B cell (primary cell): ENCODE measurements at regions not wholly inside any gene's neighbourhood (a gene's known extent, or its start where the extent isn't known, plus 50 kb on each side); places are given as distances from the start of the nearest gene placed in this dataset.

Experiments used
- ATAC-seq: fragments of 200-7000 bp; cut with Tn5 transposase; one replicate; pipeline ENCODE4 v1.10.0; 2021; ENCODE audit warnings: low read depth, mild to moderate bottlenecking, moderate number of reproducible peaks, moderate library complexity
- CTCF ChIA-PET: fragments of 350-600 bp; sonication (Branson Sonifier 250); formaldehyde crosslinking; loops from one replicate; lab custom pipeline; 2021; ENCODE audit warnings: antibody characterized with exemption, inconsistent platforms; lab: Charles Lee
- POLR2A ChIA-PET: fragments of 350-600 bp; sonication (Branson Sonifier 250); formaldehyde crosslinking; loops from one replicate; lab custom pipeline; 2021; ENCODE audit warnings: antibody characterized with exemption; lab: Charles Lee
- DNase-seq: peaks from one replicate; pipeline ENCODE4 v3.0.0; 2013
- H2AFZ ChIP-seq: 2 replicates; pipeline ENCODE4 v1.6.1; 2012; ENCODE audit warnings: mild to moderate bottlenecking, low read depth, low read length; ENCODE audit not compliant: insufficient read depth, poor library complexity, severe bottlenecking
- H3K27ac ChIP-seq, 2 donors: 1 replicate in 1 of 2; 2 replicates in 1 of 2; pipeline ENCODE4 v1.5.1; 2012 to 2013; ENCODE audit warnings: low read length in 2 of 2, mild to moderate bottlenecking in 2 of 2, moderate library complexity in 1 of 2
- H3K27me3 ChIP-seq, 4 experiments: fragments of 200-600 bp in 1 of 4; sonication (generic) in 1 of 4; replicated peaks in 1 of 4; 1 replicate in 2 of 4; 2 replicates in 2 of 4; pipeline versions ENCODE4 v1.6.1 to v1.7.0; 2013 to 2016; ENCODE audit warnings: low read length in 3 of 4, mild to moderate bottlenecking in 2 of 4, mixed read lengths in 1 of 4, moderate library complexity in 1 of 4; ENCODE audit not compliant: insufficient read depth in 4 of 4, control insufficient read depth in 3 of 4; ENCODE audit errors: control extremely low read depth in 1 of 4
- H3K36me3 ChIP-seq, 2 experiments: replicated peaks in 1 of 2; 1 replicate in 1 of 2; 2 replicates in 1 of 2; pipeline versions ENCODE4 v1.6.1 to v1.7.1; 2013; ENCODE audit warnings: low read length in 1 of 2; ENCODE audit not compliant: insufficient read depth in 2 of 2, control insufficient read depth in 1 of 2; ENCODE audit errors: control extremely low read depth in 1 of 2, extremely low read depth in 1 of 2
- H3K4me1 ChIP-seq, 2 donors: fragments of 200-600 bp in 1 of 2; sonication (generic) in 1 of 2; 1 replicate in 1 of 2; 2 replicates in 1 of 2; pipeline versions ENCODE4 v1.5.1 to v1.6.1; 2013 to 2017; ENCODE audit warnings: low read length in 2 of 2; ENCODE audit not compliant: control insufficient read depth in 2 of 2, insufficient read depth in 2 of 2
- H3K4me2 ChIP-seq: replicated peaks from 2 replicates; pipeline ENCODE3; 2012; ENCODE audit warnings: mild to moderate bottlenecking, low read depth, low read length; ENCODE audit not compliant: poor library complexity, severe bottlenecking
- H3K4me3 ChIP-seq, 5 experiments: fragments of 200-600 bp in 1 of 5; sonication (generic) in 1 of 5; 1 replicate in 3 of 5; 2 replicates in 2 of 5; pipeline versions ENCODE4 v1.5.1 to v1.7.0; 2011 to 2016; ENCODE audit warnings: low read length in 4 of 5, mild to moderate bottlenecking in 4 of 5, low read depth in 2 of 5, control low read depth in 1 of 5, moderate library complexity in 1 of 5; ENCODE audit not compliant: insufficient read depth in 1 of 5; ENCODE audit errors: control extremely low read depth in 1 of 5, extremely low read depth in 1 of 5
- H3K79me2 ChIP-seq: fragments of 200-600 bp; sonication (generic); one replicate; pipeline ENCODE4 v1.6.0; 2016; ENCODE audit warnings: low read length; ENCODE audit not compliant: control insufficient read depth, insufficient read depth
- H3K9ac ChIP-seq: fragments of 200-600 bp; sonication (generic); 2 replicates; pipeline ENCODE4 v1.6.1; 2017; ENCODE audit warnings: mild to moderate bottlenecking, low read length, moderate library complexity
- H3K9me3 ChIP-seq, 3 donors: one replicate each; pipeline versions ENCODE4 v1.6.1 to v1.7.1; 2013; ENCODE audit warnings: low read length in 2 of 3; ENCODE audit not compliant: control insufficient read depth in 2 of 3, insufficient read depth in 1 of 3; ENCODE audit errors: control extremely low read depth in 1 of 3
- H4K20me1 ChIP-seq: 2 replicates; pipeline ENCODE4 v1.6.0; 2012; ENCODE audit warnings: mild to moderate bottlenecking, low read length; ENCODE audit not compliant: insufficient read depth, control insufficient read depth, poor library complexity, severe bottlenecking
- H3K27ac Mint-ChIP-seq: one replicate; pipeline ENCODE4 v1.8.0; 2021; ENCODE audit warnings: mixed read lengths
- H3K27me3 Mint-ChIP-seq: one replicate; pipeline ENCODE4 v1.8.0; 2021; ENCODE audit warnings: mixed read lengths
- H3K4me1 Mint-ChIP-seq: one replicate; pipeline ENCODE4 v1.8.0; 2021; ENCODE audit warnings: mixed read lengths
- H3K4me3 Mint-ChIP-seq: one replicate; pipeline ENCODE4 v1.8.0; 2021; ENCODE audit warnings: mixed read lengths
- H3K9me3 Mint-ChIP-seq: one replicate; pipeline ENCODE4 v1.8.0; 2022; ENCODE audit warnings: mixed read lengths; ENCODE audit not compliant: insufficient read depth
- EZH2 ChIP-seq: IDR thresholded peaks from 2 replicates; pipeline ENCODE4 v1.6.1; 2012; ENCODE audit warnings: borderline replicate concordance, low read depth, mild to moderate bottlenecking, moderate library complexity, low read length; ENCODE audit not compliant: insufficient read depth, poor library complexity, severe bottlenecking
- WGBS: methylation state at CpG from one replicate; pipeline ENCODE4 v1.1.5; 2013; ENCODE audit warnings: missing lambda C conversion rate; ENCODE audit not compliant: insufficient coverage; 5-methylcytosine and 5-hydroxymethylcytosine counted together
- intact Hi-C: fragments of 100-400 bp; cut with micrococcal nuclease; formaldehyde crosslinking; loops from one replicate; pipeline ENCODE4 v1.10.0; 2022
- TF ChIP-seq, protein P1 (sequence below): fragments of 200-600 bp; IDR thresholded peaks from one replicate; pipeline ENCODE4 v1.8.0; 2022; ENCODE audit warnings: antibody characterized with exemption, mild to moderate bottlenecking

DNA sequence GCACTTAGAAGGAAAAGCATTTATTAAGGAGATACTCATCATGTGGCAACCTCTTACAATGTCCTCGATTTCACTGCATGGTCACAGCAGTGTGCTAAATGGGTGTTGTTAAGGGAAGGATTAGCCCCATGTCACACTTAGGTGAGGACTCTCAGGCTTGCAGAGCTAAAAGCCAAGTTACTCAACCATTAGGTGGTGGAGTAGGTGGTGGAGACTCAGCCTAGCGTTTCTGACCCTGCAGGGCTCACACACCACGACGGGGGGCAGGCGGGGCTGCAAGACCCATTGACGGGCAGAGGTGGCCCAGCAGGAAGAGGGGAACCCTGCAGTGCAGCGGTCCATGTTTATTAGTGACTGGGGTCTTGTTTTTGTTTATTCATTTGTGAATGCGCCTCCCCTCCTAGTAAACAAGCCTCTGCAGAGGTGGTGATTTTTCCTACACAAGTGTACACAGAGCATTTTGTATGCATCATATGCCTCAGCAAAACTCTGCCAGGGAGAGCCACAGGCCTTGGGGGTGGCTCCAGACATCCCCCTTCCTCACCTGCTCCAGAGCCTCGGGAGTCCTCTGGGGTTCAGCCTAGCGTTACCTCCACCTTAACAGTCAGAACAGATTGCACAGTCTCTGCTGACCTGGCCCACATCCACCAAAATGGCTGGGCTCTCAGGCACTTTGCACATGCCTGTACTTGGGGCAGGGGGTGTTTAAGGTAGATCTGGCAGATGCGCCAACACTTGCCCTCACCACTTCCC, 216.7 kb downstream of the C16orf95 start:
- Histone ChIP-seq H3K36me3 (no peaks in the 10 kb centered on the region), H3K9ac (no peak overlapping the region), H2AFZ (no peak overlapping the region), H3K4me2 (no peak overlapping the region), H3K4me1 (no peaks in the 10 kb centered on the region), H3K9me3 (peaks cover 0 to 6% (median 0%) of the 10 kb centered on the region in 3 donors), H3K27me3 (peaks cover 0 to 8% (median 0%) of the 10 kb centered on the region in 4 experiments), H3K79me2 (no peaks in the 10 kb centered on the region), H3K27ac (no peak overlapping the region), H4K20me1 (no peaks in the 10 kb centered on the region), H3K4me3 (no peak overlapping the region)
- no peaks in the 10 kb centered on the region for H3K9me3 Mint-ChIP-seq
- ChIA-PET POLR2A (no interaction called here), CTCF (no interaction called here)
- no peak overlapping the region for H3K27ac Mint-ChIP-seq
- H3K27me3 Mint-ChIP-seq, result peaks cover 10% of the 10 kb centered on the region
- no peak overlapping the region for H3K4me3 Mint-ChIP-seq
- intact Hi-C loops, result no loop called here
- ATAC-seq, result no peak
- H3K4me1 Mint-ChIP-seq, result no peaks in the 10 kb centered on the region
- no peak for DNase-seq
- 73% methylated on average over 8 of the region's 11 CpGs for WGBS
- TF ChIP-seq EZH2, result no peak
- TF ChIP-seq, protein P1, sequence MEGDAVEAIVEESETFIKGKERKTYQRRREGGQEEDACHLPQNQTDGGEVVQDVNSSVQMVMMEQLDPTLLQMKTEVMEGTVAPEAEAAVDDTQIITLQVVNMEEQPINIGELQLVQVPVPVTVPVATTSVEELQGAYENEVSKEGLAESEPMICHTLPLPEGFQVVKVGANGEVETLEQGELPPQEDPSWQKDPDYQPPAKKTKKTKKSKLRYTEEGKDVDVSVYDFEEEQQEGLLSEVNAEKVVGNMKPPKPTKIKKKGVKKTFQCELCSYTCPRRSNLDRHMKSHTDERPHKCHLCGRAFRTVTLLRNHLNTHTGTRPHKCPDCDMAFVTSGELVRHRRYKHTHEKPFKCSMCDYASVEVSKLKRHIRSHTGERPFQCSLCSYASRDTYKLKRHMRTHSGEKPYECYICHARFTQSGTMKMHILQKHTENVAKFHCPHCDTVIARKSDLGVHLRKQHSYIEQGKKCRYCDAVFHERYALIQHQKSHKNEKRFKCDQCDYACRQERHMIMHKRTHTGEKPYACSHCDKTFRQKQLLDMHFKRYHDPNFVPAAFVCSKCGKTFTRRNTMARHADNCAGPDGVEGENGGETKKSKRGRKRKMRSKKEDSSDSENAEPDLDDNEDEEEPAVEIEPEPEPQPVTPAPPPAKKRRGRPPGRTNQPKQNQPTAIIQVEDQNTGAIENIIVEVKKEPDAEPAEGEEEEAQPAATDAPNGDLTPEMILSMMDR, result no peak

DNA sequence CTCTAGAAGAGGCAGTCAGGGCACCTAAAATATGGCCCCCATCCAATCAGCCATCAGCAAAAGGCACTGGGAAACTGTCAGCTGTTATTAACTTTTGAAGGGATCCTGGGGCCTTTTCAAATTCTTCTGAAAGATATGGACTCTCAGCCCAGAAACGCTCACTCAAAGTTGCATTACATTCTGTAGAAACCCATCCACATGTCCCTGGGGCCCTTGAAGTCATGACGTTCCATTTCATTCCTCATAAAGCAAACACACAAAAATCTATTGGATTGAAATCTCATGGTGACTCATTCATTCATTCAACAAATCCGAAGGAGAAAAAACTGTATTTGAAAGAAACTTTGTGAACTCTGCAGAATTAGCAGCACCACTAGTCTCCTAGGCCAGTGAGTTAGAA, 215.3 kb downstream of the C16orf95 start:
- no peak for ATAC-seq
- H3K27me3 Mint-ChIP-seq, result peaks cover 11% of the 10 kb centered on the region
- Histone ChIP-seq H3K79me2 (no peaks in the 10 kb centered on the region), H3K27ac (no peak overlapping the region), H3K9me3 (peaks cover 0 to 6% (median 0%) of the 10 kb centered on the region in 3 donors), H3K27me3 (peaks cover 0 to 7% (median 0%) of the 10 kb centered on the region in 4 experiments), H3K4me3 (no peak overlapping the region), H3K4me2 (no peak overlapping the region), H3K4me1 (no peaks in the 10 kb centered on the region), H3K36me3 (no peaks in the 10 kb centered on the region), H2AFZ (no peak overlapping the region), H4K20me1 (no peaks in the 10 kb centered on the region), H3K9ac (no peak overlapping the region)
- ChIA-PET POLR2A (no interaction called here), CTCF (no interaction called here)
- no peaks in the 10 kb centered on the region for H3K9me3 Mint-ChIP-seq
- H3K27ac Mint-ChIP-seq, result no peak overlapping the region
- no peaks in the 10 kb centered on the region for H3K4me1 Mint-ChIP-seq
- intact Hi-C loops, result no loop called here
- no peak overlapping the region for H3K4me3 Mint-ChIP-seq
- no peak for TF ChIP-seq EZH2
- TF ChIP-seq, protein P1, result no peak
- 93% methylated on average over 2 of the region's 3 CpGs for WGBS
- DNase-seq, result no peak
